NT2/D1 (cell line): ENCODE measurements at regions not wholly inside any gene's neighbourhood (a gene's known extent, or its start where the extent isn't known, plus 50 kb on each side); places are given as distances from the start of the nearest gene placed in this dataset.

Experiments
- SUZ12 ChIP-seq: IDR thresholded peaks from 2 replicates; pipeline ENCODE4 v1.6.1; 2011; ENCODE audit not compliant: insufficient read length, insufficient read depth; ENCODE audit errors: extremely low read depth
- YY1 ChIP-seq: IDR thresholded peaks from 2 replicates; pipeline ENCODE4 v1.6.1; 2011; ENCODE audit not compliant: insufficient read length, insufficient read depth

DNA sequence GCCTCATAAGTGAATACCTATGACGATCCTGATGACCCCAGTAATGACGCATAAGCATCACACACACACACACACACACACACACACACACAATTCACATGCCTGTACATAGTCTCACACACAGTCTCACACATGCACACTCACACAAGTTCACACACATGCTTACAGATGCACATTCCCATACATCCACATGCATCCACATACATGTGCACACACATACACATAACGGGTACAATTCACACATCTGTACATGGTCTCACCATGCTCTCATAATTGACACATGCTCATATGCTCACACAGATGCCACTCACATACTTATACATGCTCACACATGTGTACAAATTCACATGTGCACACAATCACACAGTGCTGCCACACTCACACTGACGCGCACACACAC is 105.7 kb upstream of the VSTM2B start:
- no peak for TF ChIP-seq YY1
- TF ChIP-seq SUZ12, result no peak
